ENCODE measurements at regions not wholly inside any gene's neighbourhood (a gene's known extent, or its start where the extent isn't known, plus 50 kb on each side); places are given as distances from the start of the nearest gene placed in this dataset.

GRCh38 chr3:19029837-19030521, 118.3 kb upstream of the KCNH8 start:
- no peaks in the 10 kb centered on the region for H3K27me3 ChIP-seq (replicated peaks in 1 of 4; ENCODE audit: control insufficient read depth in 3 of 4, extremely low read depth in 1 of 4, insufficient read depth in 3 of 4, low read length in 3 of 4)
- no peaks in the 10 kb centered on the region for H3K36me3 ChIP-seq (ENCODE audit: control insufficient read depth in 2 of 4, insufficient read depth in 4 of 4, low read length in 3 of 4)
- no peak overlapping the region for H3K4me2 ChIP-seq (ENCODE audit: insufficient read depth in 1 of 2, low read depth in 2 of 2, low read length in 2 of 2)
- H3K9ac ChIP-seq (replicated peaks in 1 of 4; ENCODE audit: extremely low read depth in 1 of 4, low read depth in 3 of 4, low read length in 3 of 4), result no peak overlapping the region
- no peak for TF ChIP-seq ATF3 (IDR thresholded peaks at IDR 0.05; ENCODE audit: insufficient read depth, low read depth, low read length)
- no peak for TF ChIP-seq CBX8 (IDR thresholded peaks at IDR 0.05; ENCODE audit: borderline replicate concordance, low read depth, low read length)
- no peak for TF ChIP-seq E2F6 (IDR thresholded peaks at IDR 0.05)
- no peak overlapping the region for H3K4me3 ChIP-seq (ENCODE audit: extremely low read depth in 1 of 4, insufficient read depth in 2 of 4, low read depth in 3 of 4, low read length in 4 of 4)
- FAIRE-seq, result no peak
- DNase-seq (ENCODE audit: low read depth in 1 of 2, low spot score in 2 of 2), result no peak
- no peak overlapping the region for H2AK5ac ChIP-seq (ENCODE audit: low read depth, low read length)
- H3K23me2 ChIP-seq (ENCODE audit: low read depth, low read length), result no peaks in the 10 kb centered on the region
- H3K4ac ChIP-seq (replicated peaks; ENCODE audit: insufficient read length, low read depth, low read length), result no peak overlapping the region
- H3K14ac ChIP-seq (ENCODE audit: insufficient read length), result no peak overlapping the region
- H3K79me1 ChIP-seq (ENCODE audit: low read depth, low read length), result no peaks in the 10 kb centered on the region
- H2BK15ac ChIP-seq (ENCODE audit: low read length), result no peak overlapping the region
- CTCF ChIA-PET (ENCODE audit: partially characterized antibody), result interaction anchor here (0.6 to 3.0 kb wide), 13 partner anchors 13 to 471 kb away, joined by 3 to 11 read pairs (median 4); no protein-coding TSS in a partner anchor
- H4K20me1 ChIP-seq (replicated peaks in 1 of 2; ENCODE audit: control insufficient read depth in 1 of 2, insufficient read depth in 2 of 2, low read length in 2 of 2), result no peaks in the 10 kb centered on the region
- H2BK120ac ChIP-seq (replicated peaks; ENCODE audit: low read depth, low read length), result no peak overlapping the region
- H4K91ac ChIP-seq (replicated peaks; ENCODE audit: insufficient read length, low read length), result no peak overlapping the region
- H3K27ac ChIP-seq (ENCODE audit: low read depth, low read length), result no peak overlapping the region
- no peak overlapping the region for H4K5ac ChIP-seq (ENCODE audit: insufficient read length, low read depth, low read length)
- 82% methylated on average over 2 of the region's 2 CpGs; no CpG with 5 or more reads in 1 of the 2 experiments for WGBS, 2 experiments (ENCODE audit: extremely low coverage in 1 of 2, insufficient coverage in 1 of 2, insufficient read length in 1 of 2, insufficient replicate concordance in 2 of 2, low coverage in 1 of 2, low lambda C conversion rate in 2 of 2, missing lambda C conversion rate in 1 of 2)
- no peak overlapping the region for H3K23ac ChIP-seq (ENCODE audit: insufficient read length)
- H2BK5ac ChIP-seq (ENCODE audit: low read depth, low read length), result peak overlapping the region; percentile 24; the same call in 1 of the 2 replicates
- H3K4me1 ChIP-seq (replicated peaks in 1 of 4; ENCODE audit: control insufficient read depth in 3 of 4, insufficient read depth in 4 of 4, low read length in 3 of 4), result no peaks in the 10 kb centered on the region
- POLR2A ChIA-PET (ENCODE audit: partially characterized antibody), result no interaction called here
- H2BK12ac ChIP-seq (ENCODE audit: low read depth, low read length), result no peak overlapping the region
- H3K18ac ChIP-seq (ENCODE audit: extremely low read depth, low read length), result no peak overlapping the region
- H2BK20ac ChIP-seq (ENCODE audit: low read length), result 0 out of 2 replicates have a peak overlapping the region, but pooled peaks have one; percentile 32
- no peak overlapping the region for H4K8ac ChIP-seq (ENCODE audit: extremely low read depth, insufficient read depth, low read length)
- no peaks in the 10 kb centered on the region for H3K79me2 ChIP-seq (ENCODE audit: control insufficient read depth in 1 of 2, insufficient read depth in 2 of 2, low read length in 2 of 2)
- H2AFZ ChIP-seq (ENCODE audit: low read length), result no peak overlapping the region
- H3K56ac ChIP-seq (replicated peaks; ENCODE audit: insufficient read length, low read depth, low read length), result no peak overlapping the region
- no peaks in the 10 kb centered on the region; a peak in 1 of 4 replicates for H3K9me3 ChIP-seq (ENCODE audit: insufficient read depth in 2 of 2, low read depth in 1 of 2, low read length in 1 of 2)

Data from H1 (cell line).